ENCODE measurements at regions not wholly inside any gene's neighbourhood (a gene's known extent, or its start where the extent isn't known, plus 50 kb on each side); places are given as distances from the start of the nearest gene placed in this dataset.

- no peaks in the 10 kb centered on the region for H3K36me3 ChIP-seq
- H3K4me3 ChIP-seq = no peak overlapping the region
- no peaks in the 10 kb centered on the region for H3K27me3 ChIP-seq
- no peak overlapping the region for H3K27ac ChIP-seq
- intact Hi-C loops (cut with DNase I) = no loop called here
- no peak for TF ChIP-seq CTCF (IDR thresholded peaks at IDR 0.05)
- no peak for TF ChIP-seq POLR2AphosphoS5 (IDR thresholded peaks at IDR 0.05; ENCODE audit: insufficient read depth in 1 of 2, low read depth in 1 of 2)
- no peak for TF ChIP-seq POLR2A (IDR thresholded peaks at IDR 0.05)
- H3K9me3 ChIP-seq = no peaks in the 10 kb centered on the region
- no peak for DNase-seq (ENCODE audit: extremely low spot score in 2 of 2)
- no peaks in the 10 kb centered on the region for H3K4me1 ChIP-seq
Observed at GRCh38 chr3:99543796-99544195, 94.6 kb upstream of the COL8A1 start.

GRCh38 chr3:99542767-99543518, 95.5 kb upstream of the COL8A1 start:
- no peak for DNase-seq (ENCODE audit: extremely low spot score in 2 of 2)
- no peak overlapping the region for H3K4me3 ChIP-seq
- no peaks in the 10 kb centered on the region for H3K9me3 ChIP-seq
- intact Hi-C loops (cut with DNase I) = no loop called here
- no peaks in the 10 kb centered on the region for H3K4me1 ChIP-seq
- H3K36me3 ChIP-seq = no peaks in the 10 kb centered on the region
- TF ChIP-seq POLR2AphosphoS5 (IDR thresholded peaks at IDR 0.05; ENCODE audit: insufficient read depth in 1 of 2, low read depth in 1 of 2) = no peak
- TF ChIP-seq POLR2A (IDR thresholded peaks at IDR 0.05) = no peak
- TF ChIP-seq CTCF (IDR thresholded peaks at IDR 0.05) = no peak
- no peaks in the 10 kb centered on the region for H3K27me3 ChIP-seq
- no peak overlapping the region for H3K27ac ChIP-seq

- intact Hi-C loops (cut with DNase I) = no loop called here
- no peak for TF ChIP-seq POLR2AphosphoS5 (IDR thresholded peaks at IDR 0.05; ENCODE audit: insufficient read depth in 1 of 2, low read depth in 1 of 2)
- TF ChIP-seq POLR2A (IDR thresholded peaks at IDR 0.05) = no peak
- no peak for TF ChIP-seq CTCF (IDR thresholded peaks at IDR 0.05)
Observed at GRCh38 chr3:99541181-99541580, 97.2 kb upstream of the COL8A1 start.

GRCh38 chr3:99537416-99537815, 101.0 kb upstream of the COL8A1 start:
- Histone ChIP-seq H3K27me3 (no peaks in the 10 kb centered on the region), H3K4me3 (no peak overlapping the region), H3K36me3 (no peaks in the 10 kb centered on the region), H3K9me3 (no peaks in the 10 kb centered on the region), H3K27ac (no peak overlapping the region), H3K4me1 (no peaks in the 10 kb centered on the region)
- no peak for DNase-seq (ENCODE audit: extremely low spot score in 2 of 2)
- intact Hi-C loops (cut with DNase I) = no loop called here
- no peak for TF ChIP-seq POLR2A (IDR thresholded peaks at IDR 0.05)
- no peak for TF ChIP-seq POLR2AphosphoS5 (IDR thresholded peaks at IDR 0.05; ENCODE audit: insufficient read depth in 1 of 2, low read depth in 1 of 2)
- no peak for TF ChIP-seq CTCF (IDR thresholded peaks at IDR 0.05)

More at GRCh38 chr3:99541181-99541580, 97.2 kb upstream of the COL8A1 start:
- Histone ChIP-seq H3K4me1 (no peaks in the 10 kb centered on the region), H3K9me3 (no peaks in the 10 kb centered on the region), H3K4me3 (no peak overlapping the region), H3K27me3 (no peaks in the 10 kb centered on the region), H3K27ac (no peak overlapping the region), H3K36me3 (no peaks in the 10 kb centered on the region)
- DNase-seq (ENCODE audit: extremely low spot score in 2 of 2) = no peak

- Histone ChIP-seq H3K36me3 (no peaks in the 10 kb centered on the region), H3K4me1 (no peaks in the 10 kb centered on the region), H3K9me3 (no peaks in the 10 kb centered on the region), H3K27me3 (no peaks in the 10 kb centered on the region), H3K4me3 (no peak overlapping the region), H3K27ac (no peak overlapping the region)
- TF ChIP-seq POLR2A (IDR thresholded peaks at IDR 0.05) (no peak), CTCF (IDR thresholded peaks at IDR 0.05) (no peak)
- intact Hi-C loops (cut with DNase I) = no loop called here
- no peak for DNase-seq (ENCODE audit: extremely low spot score in 2 of 2)
Observed at GRCh38 chr3:99536555-99537314, 101.7 kb upstream of the COL8A1 start.
